ENCODE measurements at regions not wholly inside any gene's neighbourhood (a gene's known extent, or its start where the extent isn't known, plus 50 kb on each side); places are given as distances from the start of the nearest gene placed in this dataset.

- no peak overlapping the region for H3K4me3 ChIP-seq (ENCODE audit: low read depth, low read length)
- no peak for DNase-seq (ENCODE audit: low read depth)
- no peak for TF ChIP-seq CTCF (IDR thresholded peaks at IDR 0.05; ENCODE audit: control insufficient read depth, extremely low read depth, insufficient read depth)
These were observed 1251.6 kb upstream of the AGA start for GRCh38 chr4:178693816-178694215.

GRCh38 chr4:178696515-178696914, 1254.3 kb upstream of the AGA start:
- no peak overlapping the region for H3K4me3 ChIP-seq (ENCODE audit: low read depth, low read length)
- no peak for DNase-seq (ENCODE audit: low read depth)
- no peak for TF ChIP-seq CTCF (IDR thresholded peaks at IDR 0.05; ENCODE audit: control insufficient read depth, extremely low read depth, insufficient read depth)

GRCh38 chr4:178712486-178712885, 1270.2 kb upstream of the AGA start:
- no peak for TF ChIP-seq CTCF (IDR thresholded peaks at IDR 0.05; ENCODE audit: control insufficient read depth, extremely low read depth, insufficient read depth)

GRCh38 chr4:178738026-178738425, 1295.8 kb upstream of the AGA start:
- no peak overlapping the region for H3K4me3 ChIP-seq (ENCODE audit: low read depth, low read length)
- TF ChIP-seq CTCF (IDR thresholded peaks at IDR 0.05; ENCODE audit: control insufficient read depth, extremely low read depth, insufficient read depth), result no peak
- no peak for DNase-seq (ENCODE audit: low read depth)

More at GRCh38 chr4:178712486-178712885, 1270.2 kb upstream of the AGA start:
- H3K4me3 ChIP-seq (ENCODE audit: low read depth, low read length), result no peak overlapping the region
- DNase-seq (ENCODE audit: low read depth), result no peak

- no peak for DNase-seq (ENCODE audit: low read depth)
- TF ChIP-seq CTCF (IDR thresholded peaks at IDR 0.05; ENCODE audit: control insufficient read depth, extremely low read depth, insufficient read depth), result no peak
- H3K4me3 ChIP-seq (ENCODE audit: low read depth, low read length), result no peak overlapping the region
These were observed 1303.0 kb upstream of the AGA start for GRCh38 chr4:178745203-178745602.

- TF ChIP-seq CTCF (IDR thresholded peaks at IDR 0.05; ENCODE audit: control insufficient read depth, extremely low read depth, insufficient read depth), result no peak
These were observed 1310.8 kb upstream of the AGA start for GRCh38 chr4:178752954-178753525.

GRCh38 chr4:178778496-178778895, 1336.3 kb upstream of the AGA start:
- no peak for TF ChIP-seq CTCF (IDR thresholded peaks at IDR 0.05; ENCODE audit: control insufficient read depth, extremely low read depth, insufficient read depth)
- H3K4me3 ChIP-seq (ENCODE audit: low read depth, low read length), result no peak overlapping the region
- DNase-seq (ENCODE audit: low read depth), result no peak

More at GRCh38 chr4:178752954-178753525, 1310.8 kb upstream of the AGA start:
- H3K4me3 ChIP-seq (ENCODE audit: low read depth, low read length), result no peak overlapping the region
- DNase-seq (ENCODE audit: low read depth), result no peak

Measured in LNCaP clone FGC (cell line).